H9 (cell line): ENCODE measurements at regions not wholly inside any gene's neighbourhood (a gene's known extent, or its start where the extent isn't known, plus 50 kb on each side); places are given as distances from the start of the nearest gene placed in this dataset.

ENCODE experiments used
- DNase-seq: peaks from one replicate; pipeline ENCODE4 v3.0.0-alpha.2; 2017
- H2AFZ ChIP-seq: one replicate; pipeline ENCODE4 v1.6.1; 2013; ENCODE audit warnings: mild to moderate bottlenecking, low read length, control low read depth, moderate library complexity
- H2AK5ac ChIP-seq: 2 replicates; pipeline ENCODE4 v1.6.1; 2013; ENCODE audit warnings: low read length, control low read depth, mixed read lengths; ENCODE audit not compliant: insufficient read length
- H2BK120ac ChIP-seq: one replicate; pipeline ENCODE4 v1.6.1; 2013; ENCODE audit warnings: low read depth, mild to moderate bottlenecking, low read length, control low read depth, inconsistent platforms; ENCODE audit not compliant: poor library complexity, severe bottlenecking
- H2BK12ac ChIP-seq: 2 replicates; pipeline ENCODE4 v1.6.1; 2013; ENCODE audit warnings: low read length, control low read depth, mixed read lengths, low read depth; ENCODE audit not compliant: insufficient read length
- H2BK15ac ChIP-seq: 2 replicates; pipeline ENCODE4 v1.6.1; 2013; ENCODE audit warnings: low read depth, low read length, control low read depth
- H2BK20ac ChIP-seq: one replicate; pipeline ENCODE4 v1.6.1; 2013; ENCODE audit warnings: low read depth, mild to moderate bottlenecking, low read length, control low read depth, inconsistent platforms; ENCODE audit not compliant: poor library complexity, severe bottlenecking
- H2BK5ac ChIP-seq: 2 replicates; pipeline ENCODE4 v1.6.1; 2013; ENCODE audit warnings: low read length, control low read depth, mixed read lengths; ENCODE audit not compliant: insufficient read length
- H3K14ac ChIP-seq: 2 replicates; pipeline ENCODE4 v1.6.1; 2013; ENCODE audit warnings: low read length, control low read depth; ENCODE audit not compliant: insufficient read depth
- H3K18ac ChIP-seq: 2 replicates; pipeline ENCODE4 v1.6.1; 2013; ENCODE audit warnings: low read depth, mild to moderate bottlenecking, mixed read lengths, low read length, control low read depth; ENCODE audit not compliant: insufficient read length
- H3K23ac ChIP-seq: 2 replicates; pipeline ENCODE4 v1.6.1; 2013; ENCODE audit warnings: low read length, control low read depth, mixed read lengths, low read depth; ENCODE audit not compliant: insufficient read length
- H3K23me2 ChIP-seq: 2 replicates; pipeline ENCODE4 v1.6.1; 2013; ENCODE audit warnings: low read depth, mild to moderate bottlenecking, mixed read lengths, low read length, control low read depth; ENCODE audit not compliant: insufficient read length, poor library complexity, severe bottlenecking
- H3K27ac ChIP-seq: 2 replicates; pipeline ENCODE4 v1.5.1; 2013; ENCODE audit warnings: low read length, control low read depth, mixed read lengths, low read depth; ENCODE audit not compliant: insufficient read length
- H3K27me3 ChIP-seq: 2 replicates; pipeline ENCODE4 v1.6.1; 2013; ENCODE audit warnings: low read length, control low read depth, inconsistent platforms; ENCODE audit not compliant: insufficient read depth
- H3K4ac ChIP-seq: 2 replicates; pipeline ENCODE4 v1.6.1; 2013; ENCODE audit warnings: low read depth, mild to moderate bottlenecking, control low read depth, inconsistent platforms, low read length, moderate library complexity
- H3K4me1 ChIP-seq: 2 replicates; pipeline ENCODE4 v1.6.1; 2013; ENCODE audit warnings: low read length, control low read depth, inconsistent platforms; ENCODE audit not compliant: insufficient read depth
- H3K4me2 ChIP-seq: 2 replicates; pipeline ENCODE4 v1.6.1; 2013; ENCODE audit warnings: low read length, control low read depth, mixed read lengths; ENCODE audit not compliant: insufficient read length, insufficient read depth
- H3K56ac ChIP-seq: 2 replicates; pipeline ENCODE4 v1.6.1; 2013; ENCODE audit warnings: low read depth, mild to moderate bottlenecking, mixed read lengths, low read length, control low read depth; ENCODE audit not compliant: insufficient read length
- H3K79me1 ChIP-seq: 2 replicates; pipeline ENCODE4 v1.6.1; 2013; ENCODE audit warnings: low read depth, mild to moderate bottlenecking, moderate library complexity, low read length, control low read depth, inconsistent platforms; ENCODE audit not compliant: insufficient read depth, poor library complexity, severe bottlenecking
- H3K79me2 ChIP-seq: 2 replicates; pipeline ENCODE4 v1.6.1; 2013; ENCODE audit warnings: low read length, control low read depth, inconsistent platforms; ENCODE audit not compliant: insufficient read depth
- H3K9ac ChIP-seq: 2 replicates; pipeline ENCODE4 v1.6.1; 2013; ENCODE audit warnings: low read length, control low read depth, mixed read lengths; ENCODE audit not compliant: insufficient read length; ENCODE audit errors: extremely low read depth
- H3K9me3 ChIP-seq: one replicate; pipeline ENCODE4 v1.6.1; 2013; ENCODE audit warnings: low read depth, low read length, inconsistent platforms; ENCODE audit not compliant: control insufficient read depth
- H3T11ph ChIP-seq: one replicate; pipeline ENCODE4 v1.6.1; 2013; ENCODE audit warnings: mild to moderate bottlenecking, low read length, control low read depth, inconsistent platforms
- H4K20me1 ChIP-seq: one replicate; pipeline ENCODE4 v1.6.1; 2013; ENCODE audit not compliant: control insufficient read depth, insufficient read length, insufficient read depth
- H4K5ac ChIP-seq: 2 replicates; pipeline ENCODE4 v1.6.1; 2013; ENCODE audit warnings: low read depth, mild to moderate bottlenecking, mixed read lengths, low read length, control low read depth; ENCODE audit not compliant: insufficient read length
- H4K8ac ChIP-seq: replicated peaks from 2 replicates; pipeline ENCODE4 v1.6.1; 2013; ENCODE audit warnings: low read length, control low read depth, mixed read lengths, low read depth; ENCODE audit not compliant: insufficient read length
- H4K91ac ChIP-seq: 2 replicates; pipeline ENCODE4 v1.6.1; 2013; ENCODE audit warnings: low read depth, mild to moderate bottlenecking, moderate library complexity, mixed read lengths, low read length, control low read depth; ENCODE audit not compliant: insufficient read length
- H3K27ac Mint-ChIP-seq, 3 experiments: 2 replicates in 2 of 3; 3 replicates in 1 of 3; pipeline ENCODE4 v1.8.0; 2020 to 2021; ENCODE audit warnings: mixed read lengths in 3 of 3, mild to moderate bottlenecking in 1 of 3, moderate library complexity in 1 of 3
- H3K27me3 Mint-ChIP-seq: 2 replicates; pipeline ENCODE4 v1.8.0; 2021; ENCODE audit warnings: low read depth, mild to moderate bottlenecking, moderate library complexity, mixed read lengths
- H3K36me3 Mint-ChIP-seq, 3 experiments: 2 replicates in 2 of 3; 3 replicates in 1 of 3; pipeline ENCODE4 v1.8.0; 2020 to 2021; ENCODE audit warnings: low read depth in 3 of 3, mixed read lengths in 3 of 3; ENCODE audit not compliant: insufficient read depth in 1 of 3
- H3K4me1 Mint-ChIP-seq, 2 experiments: 2 replicates each; pipeline ENCODE4 v1.8.0; 2020; ENCODE audit warnings: mixed read lengths in 2 of 2
- H3K4me3 Mint-ChIP-seq, 2 experiments: 2 replicates in 1 of 2; 3 replicates in 1 of 2; pipeline ENCODE4 v1.8.0; 2020 to 2021; ENCODE audit warnings: mild to moderate bottlenecking in 2 of 2, mixed read lengths in 2 of 2, moderate library complexity in 1 of 2
- H3K9me3 Mint-ChIP-seq, 2 experiments: 2 replicates in 1 of 2; 3 replicates in 1 of 2; pipeline ENCODE4 v1.8.0; 2020; ENCODE audit warnings: mild to moderate bottlenecking in 2 of 2, mixed read lengths in 2 of 2, moderate library complexity in 1 of 2
- WGBS: extraction: QIAGEN DNeasy Blood & Tissue Kit; methylation state at CpG from one replicate; pipeline ENCODE4 v1.1.7; 2013; ENCODE audit warnings: missing lambda C conversion rate, low lambda C conversion rate, mixed read lengths; ENCODE audit not compliant: insufficient read length; ENCODE audit errors: extremely low coverage; 5-methylcytosine and 5-hydroxymethylcytosine counted together
- TF ChIP-seq, protein P1 (sequence below): fragments of 200-600 bp; sonication (generic); conservative IDR thresholded peaks from 3 replicates; pipeline ENCODE4 v1.8.0; 2021; ENCODE audit warnings: antibody characterized with exemption, mild to moderate bottlenecking

DNA sequence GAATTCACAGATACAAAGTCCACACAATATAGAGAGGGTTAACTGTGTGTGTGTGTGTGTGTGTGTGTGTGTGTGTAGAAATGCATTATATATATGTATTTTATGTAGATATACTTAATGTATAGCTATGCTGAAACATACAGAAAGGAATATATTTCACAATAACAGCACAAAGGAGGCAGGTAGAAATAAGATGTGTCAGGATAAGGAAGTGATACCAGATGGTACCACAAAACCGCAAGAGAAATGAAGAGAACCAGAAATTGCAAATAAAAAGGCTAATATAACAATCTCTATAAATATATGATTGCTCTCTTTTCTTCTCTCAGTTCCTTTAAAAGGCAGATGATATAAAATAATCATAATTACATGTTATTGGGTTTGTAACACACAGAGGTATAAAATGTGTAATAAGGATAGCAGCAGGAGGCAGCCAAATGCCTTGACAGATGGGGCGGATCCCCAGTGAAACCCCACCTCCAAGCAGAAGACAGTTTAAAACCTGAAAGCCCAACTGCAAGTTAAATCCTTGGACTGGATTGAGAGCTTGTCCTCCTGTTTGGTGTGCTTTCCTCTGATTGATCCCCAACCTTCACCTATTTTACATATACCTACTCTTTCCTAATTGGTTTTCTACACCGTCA is 365.4 kb upstream of the C16orf82 start:
- Histone ChIP-seq H3K79me1 (no peaks in the 10 kb centered on the region), H3K56ac (no peak overlapping the region), H2BK15ac (no peak overlapping the region), H3K9me3 (no peaks in the 10 kb centered on the region), H3K27me3 (no peaks in the 10 kb centered on the region), H3K9ac (no peak overlapping the region), H4K8ac (no peak overlapping the region), H3K23ac (no peak overlapping the region), H3K27ac (no peak overlapping the region), H3K4me1 (no peaks in the 10 kb centered on the region), H3K4me2 (no peak overlapping the region), H4K91ac (no peak overlapping the region), H4K20me1 (no peaks in the 10 kb centered on the region), H4K5ac (no peak overlapping the region), H2BK5ac (no peak overlapping the region), H3K23me2 (no peaks in the 10 kb centered on the region), H2AFZ (no peak overlapping the region), H3T11ph (no peak overlapping the region), H2BK20ac (no peak overlapping the region), H3K14ac (no peak overlapping the region), H3K4ac (no peak overlapping the region), H2BK120ac (no peak overlapping the region), H2BK12ac (no peak overlapping the region), H2AK5ac (no peak overlapping the region), H3K79me2 (no peaks in the 10 kb centered on the region), H3K18ac (no peak overlapping the region)
- Mint-ChIP-seq H3K9me3 (peaks cover 16 to 19% of the 10 kb centered on the region in 2 experiments), H3K4me1 (peaks cover 0 to 8% of the 10 kb centered on the region in 2 experiments; a peak in 2 of 4 replicates), H3K36me3 (peaks cover 0 to 8% (median 2%) of the 10 kb centered on the region in 3 experiments; a peak in 4 of 7 replicates), H3K27ac (no peak overlapping the region), H3K4me3 (no peak overlapping the region), H3K27me3 (no peaks in the 10 kb centered on the region)
- TF ChIP-seq, protein P1, sequence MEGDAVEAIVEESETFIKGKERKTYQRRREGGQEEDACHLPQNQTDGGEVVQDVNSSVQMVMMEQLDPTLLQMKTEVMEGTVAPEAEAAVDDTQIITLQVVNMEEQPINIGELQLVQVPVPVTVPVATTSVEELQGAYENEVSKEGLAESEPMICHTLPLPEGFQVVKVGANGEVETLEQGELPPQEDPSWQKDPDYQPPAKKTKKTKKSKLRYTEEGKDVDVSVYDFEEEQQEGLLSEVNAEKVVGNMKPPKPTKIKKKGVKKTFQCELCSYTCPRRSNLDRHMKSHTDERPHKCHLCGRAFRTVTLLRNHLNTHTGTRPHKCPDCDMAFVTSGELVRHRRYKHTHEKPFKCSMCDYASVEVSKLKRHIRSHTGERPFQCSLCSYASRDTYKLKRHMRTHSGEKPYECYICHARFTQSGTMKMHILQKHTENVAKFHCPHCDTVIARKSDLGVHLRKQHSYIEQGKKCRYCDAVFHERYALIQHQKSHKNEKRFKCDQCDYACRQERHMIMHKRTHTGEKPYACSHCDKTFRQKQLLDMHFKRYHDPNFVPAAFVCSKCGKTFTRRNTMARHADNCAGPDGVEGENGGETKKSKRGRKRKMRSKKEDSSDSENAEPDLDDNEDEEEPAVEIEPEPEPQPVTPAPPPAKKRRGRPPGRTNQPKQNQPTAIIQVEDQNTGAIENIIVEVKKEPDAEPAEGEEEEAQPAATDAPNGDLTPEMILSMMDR, result no peak
- DNase-seq, result no peak
- no CpG with 5 or more reads among the region's 3 CpGs for WGBS
